PC-9 (cell line): ENCODE measurements at regions not wholly inside any gene's neighbourhood (a gene's known extent, or its start where the extent isn't known, plus 50 kb on each side); places are given as distances from the start of the nearest gene placed in this dataset.
"Not testable (repeated sequence)": the region's sequence is repeated elsewhere in the genome, so short reads cannot be mapped to it uniquely, and the experiment has no call there.

Experiments
- EZH2 ChIP-seq: fragments of 200-600 bp; sonication (generic); IDR thresholded peaks from 2 replicates; pipeline ENCODE4 v1.8.0; 2017; ENCODE audit warnings: antibody characterized with exemption, low read depth
- TF ChIP-seq, protein P1 (sequence below): fragments of 200-600 bp; sonication (generic); conservative IDR thresholded peaks from 2 replicates; pipeline ENCODE4 v1.6.1; 2017; ENCODE audit warnings: mixed run types, antibody characterized with exemption, mild to moderate bottlenecking, moderate library complexity

DNA sequence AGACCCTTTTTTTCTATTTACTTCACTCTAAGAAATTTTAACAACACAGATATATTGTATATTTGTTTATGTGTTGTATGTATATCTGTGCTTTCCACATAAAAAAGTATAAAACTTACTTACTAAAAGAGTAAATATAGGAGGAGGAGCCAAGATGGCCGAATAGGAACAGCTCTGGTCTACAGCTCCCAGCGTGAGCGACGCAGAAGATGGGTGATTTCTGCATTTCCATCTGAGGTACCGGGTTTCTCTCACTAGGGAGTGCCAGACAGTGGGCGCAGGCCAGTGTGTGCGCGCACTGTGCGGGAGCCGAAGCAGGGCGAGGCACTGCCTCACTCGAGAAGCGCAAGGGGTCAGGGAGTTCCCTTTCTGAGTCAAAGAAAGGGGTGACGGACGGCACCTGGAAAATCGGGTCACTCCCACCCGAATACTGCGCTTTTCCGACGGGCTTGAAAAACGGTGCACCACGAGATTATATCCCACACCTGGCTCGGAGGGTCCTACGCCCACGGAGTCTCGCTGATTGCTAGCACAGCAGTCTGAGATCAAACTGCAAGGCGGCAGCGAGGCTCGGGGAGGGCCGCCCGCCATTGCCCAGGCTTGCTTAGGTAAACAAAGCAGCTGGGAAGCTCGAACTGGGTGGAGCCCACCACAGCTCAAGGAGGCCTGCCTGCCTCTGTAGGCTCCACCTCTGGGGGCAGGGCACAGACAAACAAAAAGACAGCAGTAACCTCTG is 156.5 kb downstream of the EXOC5 start:
- TF ChIP-seq, protein P1, sequence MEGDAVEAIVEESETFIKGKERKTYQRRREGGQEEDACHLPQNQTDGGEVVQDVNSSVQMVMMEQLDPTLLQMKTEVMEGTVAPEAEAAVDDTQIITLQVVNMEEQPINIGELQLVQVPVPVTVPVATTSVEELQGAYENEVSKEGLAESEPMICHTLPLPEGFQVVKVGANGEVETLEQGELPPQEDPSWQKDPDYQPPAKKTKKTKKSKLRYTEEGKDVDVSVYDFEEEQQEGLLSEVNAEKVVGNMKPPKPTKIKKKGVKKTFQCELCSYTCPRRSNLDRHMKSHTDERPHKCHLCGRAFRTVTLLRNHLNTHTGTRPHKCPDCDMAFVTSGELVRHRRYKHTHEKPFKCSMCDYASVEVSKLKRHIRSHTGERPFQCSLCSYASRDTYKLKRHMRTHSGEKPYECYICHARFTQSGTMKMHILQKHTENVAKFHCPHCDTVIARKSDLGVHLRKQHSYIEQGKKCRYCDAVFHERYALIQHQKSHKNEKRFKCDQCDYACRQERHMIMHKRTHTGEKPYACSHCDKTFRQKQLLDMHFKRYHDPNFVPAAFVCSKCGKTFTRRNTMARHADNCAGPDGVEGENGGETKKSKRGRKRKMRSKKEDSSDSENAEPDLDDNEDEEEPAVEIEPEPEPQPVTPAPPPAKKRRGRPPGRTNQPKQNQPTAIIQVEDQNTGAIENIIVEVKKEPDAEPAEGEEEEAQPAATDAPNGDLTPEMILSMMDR = not testable (repeated sequence)
- TF ChIP-seq EZH2 = not testable (repeated sequence)
